ENCODE measurements at regions not wholly inside any gene's neighbourhood (a gene's known extent, or its start where the extent isn't known, plus 50 kb on each side); places are given as distances from the start of the nearest gene placed in this dataset.

DNA sequence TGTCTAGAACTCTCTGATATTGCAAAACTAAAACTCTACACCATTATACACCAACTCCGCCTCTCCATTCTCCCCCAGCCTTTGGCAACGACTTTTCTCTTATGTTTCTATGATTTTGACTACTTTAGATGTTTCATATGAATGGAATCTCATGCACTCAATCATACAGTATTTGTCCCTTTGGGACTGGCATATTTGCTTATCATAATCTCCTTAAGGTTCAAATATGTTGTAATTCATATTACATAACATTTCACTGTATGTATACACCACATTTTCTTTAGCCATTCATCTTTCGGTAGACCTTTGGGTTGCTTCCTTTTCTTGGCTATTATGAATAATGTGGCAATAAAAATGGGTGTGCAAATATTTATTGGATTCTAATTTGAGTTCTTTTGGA lies 164.4 kb downstream of the ARL4A start:
- no peak for TF ChIP-seq OSR1 (CRISPR knock-in tag; IDR thresholded peaks at IDR 0.05)
- TF ChIP-seq BACH2 (CRISPR knock-in tag; IDR thresholded peaks at IDR 0.05; ENCODE audit: borderline replicate concordance), result no peak
- ATAC-seq, result no peak

DNA sequence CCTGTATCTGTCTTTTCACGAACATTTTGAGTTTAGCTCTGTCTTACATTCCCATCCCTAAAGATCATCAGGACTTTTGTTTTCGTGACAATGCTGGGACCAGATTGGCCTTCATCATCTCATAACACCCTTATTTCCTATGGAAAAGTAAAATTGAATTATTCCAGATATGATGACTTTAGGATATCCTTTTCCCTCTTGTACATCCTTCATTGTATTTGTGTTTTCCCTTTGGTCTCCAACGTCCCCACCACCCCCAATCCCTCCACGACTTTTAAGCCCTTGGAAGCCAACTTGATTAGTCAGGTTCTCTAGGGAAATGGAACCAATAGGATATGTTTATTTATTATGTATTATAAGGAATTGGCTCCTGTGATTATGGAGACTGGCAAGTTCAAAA lies 167.6 kb downstream of the ARL4A start:
- ATAC-seq, result no peak
- TF ChIP-seq ZC3H10 (CRISPR knock-in tag; IDR thresholded peaks at IDR 0.05) (no peak), OSR1 (CRISPR knock-in tag; IDR thresholded peaks at IDR 0.05) (no peak), ZNF70 (CRISPR knock-in tag; IDR thresholded peaks at IDR 0.05) (no peak), ESRRG (CRISPR knock-in tag; IDR thresholded peaks at IDR 0.05) (no peak), ZNF565 (CRISPR knock-in tag; conservative IDR thresholded peaks at IDR 0.05; ENCODE audit: low read depth) (no peak), GLIS3 (CRISPR knock-in tag; IDR thresholded peaks at IDR 0.05) (no peak), TCF4 (CRISPR knock-in tag; IDR thresholded peaks at IDR 0.05; ENCODE audit: borderline replicate concordance) (no peak), PPARA (CRISPR knock-in tag; IDR thresholded peaks at IDR 0.05; ENCODE audit: borderline replicate concordance) (no peak)
- TF ChIP-seq, protein P1, sequence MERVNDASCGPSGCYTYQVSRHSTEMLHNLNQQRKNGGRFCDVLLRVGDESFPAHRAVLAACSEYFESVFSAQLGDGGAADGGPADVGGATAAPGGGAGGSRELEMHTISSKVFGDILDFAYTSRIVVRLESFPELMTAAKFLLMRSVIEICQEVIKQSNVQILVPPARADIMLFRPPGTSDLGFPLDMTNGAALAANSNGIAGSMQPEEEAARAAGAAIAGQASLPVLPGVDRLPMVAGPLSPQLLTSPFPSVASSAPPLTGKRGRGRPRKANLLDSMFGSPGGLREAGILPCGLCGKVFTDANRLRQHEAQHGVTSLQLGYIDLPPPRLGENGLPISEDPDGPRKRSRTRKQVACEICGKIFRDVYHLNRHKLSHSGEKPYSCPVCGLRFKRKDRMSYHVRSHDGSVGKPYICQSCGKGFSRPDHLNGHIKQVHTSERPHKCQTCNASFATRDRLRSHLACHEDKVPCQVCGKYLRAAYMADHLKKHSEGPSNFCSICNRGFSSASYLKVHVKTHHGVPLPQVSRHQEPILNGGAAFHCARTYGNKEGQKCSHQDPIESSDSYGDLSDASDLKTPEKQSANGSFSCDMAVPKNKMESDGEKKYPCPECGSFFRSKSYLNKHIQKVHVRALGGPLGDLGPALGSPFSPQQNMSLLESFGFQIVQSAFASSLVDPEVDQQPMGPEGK (CRISPR knock-in tag; IDR thresholded peaks at IDR 0.05; ENCODE audit: borderline replicate concordance), result no peak
- TF ChIP-seq, protein P2, sequence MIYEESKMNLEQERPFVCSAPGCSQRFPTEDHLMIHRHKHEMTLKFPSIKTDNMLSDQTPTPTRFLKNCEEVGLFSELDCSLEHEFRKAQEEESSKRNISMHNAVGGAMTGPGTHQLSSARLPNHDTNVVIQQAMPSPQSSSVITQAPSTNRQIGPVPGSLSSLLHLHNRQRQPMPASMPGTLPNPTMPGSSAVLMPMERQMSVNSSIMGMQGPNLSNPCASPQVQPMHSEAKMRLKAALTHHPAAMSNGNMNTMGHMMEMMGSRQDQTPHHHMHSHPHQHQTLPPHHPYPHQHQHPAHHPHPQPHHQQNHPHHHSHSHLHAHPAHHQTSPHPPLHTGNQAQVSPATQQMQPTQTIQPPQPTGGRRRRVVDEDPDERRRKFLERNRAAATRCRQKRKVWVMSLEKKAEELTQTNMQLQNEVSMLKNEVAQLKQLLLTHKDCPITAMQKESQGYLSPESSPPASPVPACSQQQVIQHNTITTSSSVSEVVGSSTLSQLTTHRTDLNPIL (CRISPR knock-in tag; IDR thresholded peaks at IDR 0.05; ENCODE audit: low read depth), result no peak
- TF ChIP-seq, protein P3, sequence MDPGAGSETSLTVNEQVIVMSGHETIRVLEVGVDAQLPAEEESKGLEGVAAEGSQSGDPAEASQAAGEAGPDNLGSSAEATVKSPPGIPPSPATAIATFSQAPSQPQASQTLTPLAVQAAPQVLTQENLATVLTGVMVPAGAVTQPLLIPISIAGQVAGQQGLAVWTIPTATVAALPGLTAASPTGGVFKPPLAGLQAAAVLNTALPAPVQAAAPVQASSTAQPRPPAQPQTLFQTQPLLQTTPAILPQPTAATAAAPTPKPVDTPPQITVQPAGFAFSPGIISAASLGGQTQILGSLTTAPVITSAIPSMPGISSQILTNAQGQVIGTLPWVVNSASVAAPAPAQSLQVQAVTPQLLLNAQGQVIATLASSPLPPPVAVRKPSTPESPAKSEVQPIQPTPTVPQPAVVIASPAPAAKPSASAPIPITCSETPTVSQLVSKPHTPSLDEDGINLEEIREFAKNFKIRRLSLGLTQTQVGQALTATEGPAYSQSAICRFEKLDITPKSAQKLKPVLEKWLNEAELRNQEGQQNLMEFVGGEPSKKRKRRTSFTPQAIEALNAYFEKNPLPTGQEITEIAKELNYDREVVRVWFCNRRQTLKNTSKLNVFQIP (CRISPR knock-in tag; IDR thresholded peaks at IDR 0.05; ENCODE audit: borderline replicate concordance, low read depth), result no peak

DNA sequence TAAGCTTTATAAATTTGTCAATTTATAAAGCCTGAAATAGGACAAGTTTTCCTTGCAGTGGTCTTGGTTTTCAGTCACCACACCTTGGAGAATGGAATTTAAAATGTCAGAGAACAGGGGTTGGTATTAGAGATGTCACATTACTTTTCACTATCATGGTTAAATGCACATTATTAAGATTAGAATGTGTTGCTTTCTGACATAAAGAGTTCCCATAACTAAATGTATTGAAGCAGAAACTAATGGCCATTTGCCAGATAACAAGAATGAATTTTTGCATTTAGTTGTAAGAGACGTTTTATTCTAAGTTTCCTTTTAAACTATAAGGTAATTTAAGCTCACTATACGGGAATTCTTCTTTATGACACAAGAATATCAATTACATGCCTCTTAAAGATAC lies 172.3 kb downstream of the ARL4A start:
- no peak for TF ChIP-seq ISL1 (CRISPR knock-in tag; IDR thresholded peaks at IDR 0.05)
- no peak for TF ChIP-seq TCF4 (CRISPR knock-in tag; IDR thresholded peaks at IDR 0.05; ENCODE audit: borderline replicate concordance)
- TF ChIP-seq CSDC2 (CRISPR knock-in tag; IDR thresholded peaks at IDR 0.05), result no peak
- no peak for TF ChIP-seq BACH2 (CRISPR knock-in tag; IDR thresholded peaks at IDR 0.05; ENCODE audit: borderline replicate concordance)
- no peak for TF ChIP-seq ARNTL (CRISPR knock-in tag; IDR thresholded peaks at IDR 0.05; ENCODE audit: borderline replicate concordance, low read depth)
- TF ChIP-seq, protein P4, sequence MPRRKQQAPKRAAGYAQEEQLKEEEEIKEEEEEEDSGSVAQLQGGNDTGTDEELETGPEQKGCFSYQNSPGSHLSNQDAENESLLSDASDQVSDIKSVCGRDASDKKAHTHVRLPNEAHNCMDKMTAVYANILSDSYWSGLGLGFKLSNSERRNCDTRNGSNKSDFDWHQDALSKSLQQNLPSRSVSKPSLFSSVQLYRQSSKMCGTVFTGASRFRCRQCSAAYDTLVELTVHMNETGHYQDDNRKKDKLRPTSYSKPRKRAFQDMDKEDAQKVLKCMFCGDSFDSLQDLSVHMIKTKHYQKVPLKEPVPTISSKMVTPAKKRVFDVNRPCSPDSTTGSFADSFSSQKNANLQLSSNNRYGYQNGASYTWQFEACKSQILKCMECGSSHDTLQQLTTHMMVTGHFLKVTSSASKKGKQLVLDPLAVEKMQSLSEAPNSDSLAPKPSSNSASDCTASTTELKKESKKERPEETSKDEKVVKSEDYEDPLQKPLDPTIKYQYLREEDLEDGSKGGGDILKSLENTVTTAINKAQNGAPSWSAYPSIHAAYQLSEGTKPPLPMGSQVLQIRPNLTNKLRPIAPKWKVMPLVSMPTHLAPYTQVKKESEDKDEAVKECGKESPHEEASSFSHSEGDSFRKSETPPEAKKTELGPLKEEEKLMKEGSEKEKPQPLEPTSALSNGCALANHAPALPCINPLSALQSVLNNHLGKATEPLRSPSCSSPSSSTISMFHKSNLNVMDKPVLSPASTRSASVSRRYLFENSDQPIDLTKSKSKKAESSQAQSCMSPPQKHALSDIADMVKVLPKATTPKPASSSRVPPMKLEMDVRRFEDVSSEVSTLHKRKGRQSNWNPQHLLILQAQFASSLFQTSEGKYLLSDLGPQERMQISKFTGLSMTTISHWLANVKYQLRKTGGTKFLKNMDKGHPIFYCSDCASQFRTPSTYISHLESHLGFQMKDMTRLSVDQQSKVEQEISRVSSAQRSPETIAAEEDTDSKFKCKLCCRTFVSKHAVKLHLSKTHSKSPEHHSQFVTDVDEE (CRISPR knock-in tag; IDR thresholded peaks at IDR 0.05), result no peak
- no peak for TF ChIP-seq ZFP30 (CRISPR knock-in tag; IDR thresholded peaks at IDR 0.05)
- TF ChIP-seq ZNF70 (CRISPR knock-in tag; IDR thresholded peaks at IDR 0.05), result no peak
- TF ChIP-seq ZC3H10 (CRISPR knock-in tag; IDR thresholded peaks at IDR 0.05), result no peak
- no peak for TF ChIP-seq SNAI2 (CRISPR knock-in tag; IDR thresholded peaks at IDR 0.05)
- no peak for ATAC-seq

DNA sequence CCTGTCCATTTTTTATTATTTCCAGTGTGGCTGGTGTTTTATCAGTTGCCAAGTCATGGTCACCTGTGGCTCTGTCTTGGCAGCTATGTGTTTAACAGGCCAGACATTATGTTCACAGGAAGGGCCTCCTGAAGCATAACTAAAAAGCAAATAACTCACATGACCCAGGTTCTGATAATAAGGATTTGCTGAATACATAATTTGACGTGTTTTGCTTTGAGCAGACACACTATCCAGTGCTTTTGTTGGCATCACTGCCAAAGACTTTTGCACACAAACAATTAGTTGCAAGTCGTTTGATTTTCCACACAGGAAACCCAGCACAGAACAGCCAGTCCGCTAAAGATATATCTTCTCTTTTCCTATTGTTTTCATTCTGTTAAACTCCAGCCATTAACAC lies 173.6 kb downstream of the ARL4A start:
- TF ChIP-seq, protein P5, sequence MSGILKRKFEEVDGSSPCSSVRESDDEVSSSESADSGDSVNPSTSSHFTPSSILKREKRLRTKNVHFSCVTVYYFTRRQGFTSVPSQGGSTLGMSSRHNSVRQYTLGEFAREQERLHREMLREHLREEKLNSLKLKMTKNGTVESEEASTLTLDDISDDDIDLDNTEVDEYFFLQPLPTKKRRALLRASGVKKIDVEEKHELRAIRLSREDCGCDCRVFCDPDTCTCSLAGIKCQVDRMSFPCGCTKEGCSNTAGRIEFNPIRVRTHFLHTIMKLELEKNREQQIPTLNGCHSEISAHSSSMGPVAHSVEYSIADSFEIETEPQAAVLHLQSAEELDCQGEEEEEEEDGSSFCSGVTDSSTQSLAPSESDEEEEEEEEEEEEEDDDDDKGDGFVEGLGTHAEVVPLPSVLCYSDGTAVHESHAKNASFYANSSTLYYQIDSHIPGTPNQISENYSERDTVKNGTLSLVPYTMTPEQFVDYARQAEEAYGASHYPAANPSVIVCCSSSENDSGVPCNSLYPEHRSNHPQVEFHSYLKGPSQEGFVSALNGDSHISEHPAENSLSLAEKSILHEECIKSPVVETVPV (CRISPR knock-in tag; IDR thresholded peaks at IDR 0.05), result no peak
- TF ChIP-seq BACH2 (CRISPR knock-in tag; IDR thresholded peaks at IDR 0.05; ENCODE audit: borderline replicate concordance) (no peak), CSDC2 (CRISPR knock-in tag; IDR thresholded peaks at IDR 0.05) (no peak), TCF4 (CRISPR knock-in tag; IDR thresholded peaks at IDR 0.05; ENCODE audit: borderline replicate concordance) (no peak), PPARA (CRISPR knock-in tag; IDR thresholded peaks at IDR 0.05; ENCODE audit: borderline replicate concordance) (no peak), ZFP30 (CRISPR knock-in tag; IDR thresholded peaks at IDR 0.05) (no peak), ZNF8 (CRISPR knock-in tag; IDR thresholded peaks at IDR 0.05) (no peak)
- ATAC-seq, result no peak

All from SK-N-SH treated with all-trans-retinoic acid at 6 μM for 48 hours (cell line).